ENCODE measurements at regions not wholly inside any gene's neighbourhood (a gene's known extent, or its start where the extent isn't known, plus 50 kb on each side); places are given as distances from the start of the nearest gene placed in this dataset.

DNA sequence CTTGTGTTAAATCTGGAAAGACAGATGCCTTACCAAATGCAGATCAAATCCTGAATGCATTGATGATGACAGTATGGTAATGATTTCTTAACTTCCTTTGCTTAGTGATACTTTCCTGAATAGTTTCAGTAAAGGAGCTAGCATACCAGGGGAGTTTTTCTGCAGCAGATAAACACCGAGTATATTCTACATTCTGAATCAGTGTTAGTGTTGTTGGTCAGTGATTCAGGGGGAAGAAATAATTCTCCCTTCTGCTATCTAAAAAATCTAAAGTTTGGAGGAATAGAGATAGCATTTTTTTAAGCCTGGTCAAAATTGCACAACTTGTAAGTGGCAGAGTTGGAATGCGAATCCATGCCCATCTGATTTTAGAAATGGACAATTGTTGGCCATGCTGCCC is 512.2 kb upstream of the MARCKS start:
- no peak overlapping the region for H3K27ac ChIP-seq (replicated peaks)
- no peak for DNase-seq (ENCODE audit: low read depth in 1 of 2, low spot score in 1 of 2)
- H3K27me3 ChIP-seq (ENCODE audit: insufficient read depth, poor library complexity, severe bottlenecking), result no peaks in the 10 kb centered on the region
- no peak overlapping the region for H3K4me3 ChIP-seq (replicated peaks; ENCODE audit: insufficient read depth, low read length)
- TF ChIP-seq, protein P1, sequence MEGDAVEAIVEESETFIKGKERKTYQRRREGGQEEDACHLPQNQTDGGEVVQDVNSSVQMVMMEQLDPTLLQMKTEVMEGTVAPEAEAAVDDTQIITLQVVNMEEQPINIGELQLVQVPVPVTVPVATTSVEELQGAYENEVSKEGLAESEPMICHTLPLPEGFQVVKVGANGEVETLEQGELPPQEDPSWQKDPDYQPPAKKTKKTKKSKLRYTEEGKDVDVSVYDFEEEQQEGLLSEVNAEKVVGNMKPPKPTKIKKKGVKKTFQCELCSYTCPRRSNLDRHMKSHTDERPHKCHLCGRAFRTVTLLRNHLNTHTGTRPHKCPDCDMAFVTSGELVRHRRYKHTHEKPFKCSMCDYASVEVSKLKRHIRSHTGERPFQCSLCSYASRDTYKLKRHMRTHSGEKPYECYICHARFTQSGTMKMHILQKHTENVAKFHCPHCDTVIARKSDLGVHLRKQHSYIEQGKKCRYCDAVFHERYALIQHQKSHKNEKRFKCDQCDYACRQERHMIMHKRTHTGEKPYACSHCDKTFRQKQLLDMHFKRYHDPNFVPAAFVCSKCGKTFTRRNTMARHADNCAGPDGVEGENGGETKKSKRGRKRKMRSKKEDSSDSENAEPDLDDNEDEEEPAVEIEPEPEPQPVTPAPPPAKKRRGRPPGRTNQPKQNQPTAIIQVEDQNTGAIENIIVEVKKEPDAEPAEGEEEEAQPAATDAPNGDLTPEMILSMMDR (IDR thresholded peaks at IDR 0.05; ENCODE audit: insufficient read depth, low read length), result no peak
- TF ChIP-seq, protein P2, sequence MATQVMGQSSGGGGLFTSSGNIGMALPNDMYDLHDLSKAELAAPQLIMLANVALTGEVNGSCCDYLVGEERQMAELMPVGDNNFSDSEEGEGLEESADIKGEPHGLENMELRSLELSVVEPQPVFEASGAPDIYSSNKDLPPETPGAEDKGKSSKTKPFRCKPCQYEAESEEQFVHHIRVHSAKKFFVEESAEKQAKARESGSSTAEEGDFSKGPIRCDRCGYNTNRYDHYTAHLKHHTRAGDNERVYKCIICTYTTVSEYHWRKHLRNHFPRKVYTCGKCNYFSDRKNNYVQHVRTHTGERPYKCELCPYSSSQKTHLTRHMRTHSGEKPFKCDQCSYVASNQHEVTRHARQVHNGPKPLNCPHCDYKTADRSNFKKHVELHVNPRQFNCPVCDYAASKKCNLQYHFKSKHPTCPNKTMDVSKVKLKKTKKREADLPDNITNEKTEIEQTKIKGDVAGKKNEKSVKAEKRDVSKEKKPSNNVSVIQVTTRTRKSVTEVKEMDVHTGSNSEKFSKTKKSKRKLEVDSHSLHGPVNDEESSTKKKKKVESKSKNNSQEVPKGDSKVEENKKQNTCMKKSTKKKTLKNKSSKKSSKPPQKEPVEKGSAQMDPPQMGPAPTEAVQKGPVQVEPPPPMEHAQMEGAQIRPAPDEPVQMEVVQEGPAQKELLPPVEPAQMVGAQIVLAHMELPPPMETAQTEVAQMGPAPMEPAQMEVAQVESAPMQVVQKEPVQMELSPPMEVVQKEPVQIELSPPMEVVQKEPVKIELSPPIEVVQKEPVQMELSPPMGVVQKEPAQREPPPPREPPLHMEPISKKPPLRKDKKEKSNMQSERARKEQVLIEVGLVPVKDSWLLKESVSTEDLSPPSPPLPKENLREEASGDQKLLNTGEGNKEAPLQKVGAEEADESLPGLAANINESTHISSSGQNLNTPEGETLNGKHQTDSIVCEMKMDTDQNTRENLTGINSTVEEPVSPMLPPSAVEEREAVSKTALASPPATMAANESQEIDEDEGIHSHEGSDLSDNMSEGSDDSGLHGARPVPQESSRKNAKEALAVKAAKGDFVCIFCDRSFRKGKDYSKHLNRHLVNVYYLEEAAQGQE (IDR thresholded peaks at IDR 0.05; ENCODE audit: insufficient replicate concordance, low read depth), result no peak
- TF ChIP-seq GABPA (IDR thresholded peaks at IDR 0.05; ENCODE audit: low read depth) (no peak), SPI1 (IDR thresholded peaks at IDR 0.05; ENCODE audit: borderline replicate concordance, low read depth) (no peak), POLR2AphosphoS5 (IDR thresholded peaks at IDR 0.05; ENCODE audit: low read depth) (no peak)

DNA sequence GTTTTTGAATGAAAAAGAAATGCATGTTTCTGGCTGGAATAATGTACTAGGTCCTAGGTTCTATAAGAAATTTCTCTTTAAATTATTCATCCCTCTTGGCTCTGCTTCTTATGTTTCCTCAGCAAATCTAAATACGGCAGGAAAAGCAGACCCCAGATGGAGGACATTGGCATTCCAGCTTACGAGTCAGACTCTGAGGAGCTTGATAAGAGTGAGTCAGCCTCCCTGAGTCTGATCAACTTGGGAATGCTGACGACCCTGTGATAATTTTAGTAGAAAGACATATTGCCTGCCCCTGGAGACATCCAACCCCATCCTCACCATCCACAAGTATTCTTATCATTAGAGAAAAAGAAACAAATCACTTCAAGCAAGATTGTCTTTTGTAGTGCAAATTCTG is 509.7 kb upstream of the MARCKS start:
- DNase-seq (ENCODE audit: low read depth in 1 of 2, low spot score in 1 of 2), result no peak
- H3K4me3 ChIP-seq (replicated peaks; ENCODE audit: insufficient read depth, low read length), result no peak overlapping the region
- H3K27ac ChIP-seq (replicated peaks), result no peak overlapping the region
- no peaks in the 10 kb centered on the region for H3K27me3 ChIP-seq (ENCODE audit: insufficient read depth, poor library complexity, severe bottlenecking)
- TF ChIP-seq POLR2AphosphoS5 (IDR thresholded peaks at IDR 0.05; ENCODE audit: low read depth) (no peak), SPI1 (IDR thresholded peaks at IDR 0.05; ENCODE audit: borderline replicate concordance, low read depth) (no peak), GABPA (IDR thresholded peaks at IDR 0.05; ENCODE audit: low read depth) (no peak)
- TF ChIP-seq, protein P2 (IDR thresholded peaks at IDR 0.05; ENCODE audit: insufficient replicate concordance, low read depth), result no peak
- TF ChIP-seq, protein P1 (IDR thresholded peaks at IDR 0.05; ENCODE audit: insufficient read depth, low read length), result no peak

DNA sequence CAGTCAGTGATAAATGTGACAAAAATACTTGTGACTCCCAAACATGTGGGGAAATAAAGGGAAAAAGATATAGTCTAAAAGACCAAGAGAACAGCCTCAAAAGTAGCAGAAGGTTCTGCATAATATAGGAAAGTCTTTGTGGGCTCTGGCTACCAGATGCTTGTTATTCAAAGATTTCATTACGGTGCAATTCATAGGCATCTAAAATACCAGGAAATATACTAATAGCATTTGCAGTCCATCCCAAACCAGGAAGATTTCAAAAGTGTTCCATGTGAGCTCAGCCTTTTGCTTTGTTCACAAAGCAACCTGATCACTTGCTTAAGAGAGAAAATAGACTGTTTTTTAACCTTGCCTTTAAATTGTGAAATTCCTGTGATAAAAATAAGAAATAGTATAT is 506.7 kb upstream of the MARCKS start:
- H3K27me3 ChIP-seq (ENCODE audit: insufficient read depth, poor library complexity, severe bottlenecking), result no peaks in the 10 kb centered on the region
- TF ChIP-seq, protein P2 (IDR thresholded peaks at IDR 0.05; ENCODE audit: insufficient replicate concordance, low read depth), result no peak
- H3K4me3 ChIP-seq (replicated peaks; ENCODE audit: insufficient read depth, low read length), result no peak overlapping the region
- no peak for DNase-seq (ENCODE audit: low read depth in 1 of 2, low spot score in 1 of 2)
- no peak overlapping the region for H3K27ac ChIP-seq (replicated peaks)
